ENCODE measurements at regions not wholly inside any gene's neighbourhood (a gene's known extent, or its start where the extent isn't known, plus 50 kb on each side); places are given as distances from the start of the nearest gene placed in this dataset.
A peak's percentile ranks its signal among the peaks of the same experiment; 100 is the strongest.
"Not testable (repeated sequence)": the region's sequence is repeated elsewhere in the genome, so short reads cannot be mapped to it uniquely, and the experiment has no call there.

DNA sequence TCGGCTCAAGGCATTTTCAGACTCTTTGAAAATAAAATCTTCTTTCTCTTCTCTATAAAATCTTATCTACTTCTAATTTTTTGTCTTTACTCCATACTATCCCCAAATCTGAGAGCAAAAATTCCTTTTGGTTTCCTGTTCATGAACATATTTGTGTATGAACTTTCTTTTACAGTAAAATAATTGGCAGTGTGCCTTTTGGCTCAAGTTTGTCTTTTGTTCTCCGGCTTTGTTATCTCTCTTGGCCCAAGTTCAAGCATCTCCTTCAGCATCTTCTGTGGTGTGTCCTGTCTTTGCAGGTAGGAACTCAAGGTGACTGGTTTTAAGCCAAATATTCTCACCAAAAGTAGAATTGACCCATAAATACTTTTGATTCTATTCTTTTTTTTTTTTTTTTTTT, 276.6 kb upstream of the FAT1 start:
- TF ChIP-seq, protein P1, sequence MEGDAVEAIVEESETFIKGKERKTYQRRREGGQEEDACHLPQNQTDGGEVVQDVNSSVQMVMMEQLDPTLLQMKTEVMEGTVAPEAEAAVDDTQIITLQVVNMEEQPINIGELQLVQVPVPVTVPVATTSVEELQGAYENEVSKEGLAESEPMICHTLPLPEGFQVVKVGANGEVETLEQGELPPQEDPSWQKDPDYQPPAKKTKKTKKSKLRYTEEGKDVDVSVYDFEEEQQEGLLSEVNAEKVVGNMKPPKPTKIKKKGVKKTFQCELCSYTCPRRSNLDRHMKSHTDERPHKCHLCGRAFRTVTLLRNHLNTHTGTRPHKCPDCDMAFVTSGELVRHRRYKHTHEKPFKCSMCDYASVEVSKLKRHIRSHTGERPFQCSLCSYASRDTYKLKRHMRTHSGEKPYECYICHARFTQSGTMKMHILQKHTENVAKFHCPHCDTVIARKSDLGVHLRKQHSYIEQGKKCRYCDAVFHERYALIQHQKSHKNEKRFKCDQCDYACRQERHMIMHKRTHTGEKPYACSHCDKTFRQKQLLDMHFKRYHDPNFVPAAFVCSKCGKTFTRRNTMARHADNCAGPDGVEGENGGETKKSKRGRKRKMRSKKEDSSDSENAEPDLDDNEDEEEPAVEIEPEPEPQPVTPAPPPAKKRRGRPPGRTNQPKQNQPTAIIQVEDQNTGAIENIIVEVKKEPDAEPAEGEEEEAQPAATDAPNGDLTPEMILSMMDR (IDR thresholded peaks at IDR 0.05; ENCODE audit: low read depth, low read length): no peak
- Histone ChIP-seq H3K27me3 (no peaks in the 10 kb centered on the region), H3K36me3 (no peaks in the 10 kb centered on the region), H3K4me3 (no peak overlapping the region), H3K9me3 (ENCODE audit: low read depth) (no peaks in the 10 kb centered on the region), H3K27ac (no peak overlapping the region), H3K4me1 (ENCODE audit: low read depth) (no peaks in the 10 kb centered on the region)
- DNase-seq (ENCODE audit: low read depth in 1 of 2, low spot score in 1 of 2): peak in 1 of 2 donors; percentile 68

DNA sequence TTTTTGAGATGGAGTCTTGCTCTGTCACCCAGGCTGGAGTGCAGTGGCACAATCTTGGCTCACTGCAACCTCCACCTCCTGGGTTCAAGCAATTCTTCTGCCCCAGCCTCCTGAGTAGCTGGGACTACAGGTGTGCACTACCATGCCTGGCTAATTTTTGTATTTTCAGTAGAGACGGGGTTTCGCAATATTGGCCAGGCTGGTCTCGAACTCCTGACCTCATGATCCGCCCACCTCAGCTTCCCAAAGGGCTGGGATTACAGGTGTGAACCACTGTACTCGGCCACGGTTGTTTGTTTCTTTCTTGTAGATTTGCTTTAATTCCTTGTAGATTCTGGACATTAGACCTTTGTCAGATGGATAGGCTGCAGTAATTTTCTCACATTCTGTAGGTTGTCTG, 278.5 kb upstream of the FAT1 start:
- H3K27me3 ChIP-seq; H3K9me3 ChIP-seq (ENCODE audit: low read depth); H3K36me3 ChIP-seq; H3K27ac ChIP-seq; H3K4me1 ChIP-seq (ENCODE audit: low read depth); DNase-seq (ENCODE audit: low read depth in 1 of 2, low spot score in 1 of 2); H3K4me3 ChIP-seq: not testable (repeated sequence)

DNA sequence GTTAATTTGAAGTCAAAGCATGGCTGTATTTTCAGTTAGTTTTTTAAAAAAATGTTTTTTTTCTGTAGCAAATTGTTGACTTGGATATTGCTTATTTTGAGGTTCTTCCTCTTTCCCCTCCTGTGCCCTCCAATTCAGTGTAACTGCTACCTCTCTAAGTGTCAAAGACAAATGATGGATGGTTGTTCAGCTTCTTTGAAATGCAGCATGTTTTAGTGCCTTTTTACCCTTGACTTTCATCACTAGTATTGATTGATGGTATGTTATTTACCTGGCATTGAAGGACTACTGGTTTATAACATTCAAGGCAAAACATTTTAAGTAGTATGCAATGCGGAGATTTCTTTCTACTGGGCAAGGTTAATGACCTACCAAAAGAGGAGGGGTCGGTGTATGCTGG, 281.0 kb upstream of the FAT1 start:
- no peak for DNase-seq (ENCODE audit: low read depth in 1 of 2, low spot score in 1 of 2)
- TF ChIP-seq, protein P1 (IDR thresholded peaks at IDR 0.05; ENCODE audit: low read depth, low read length): no peak
- Histone ChIP-seq H3K27me3 (no peaks in the 10 kb centered on the region), H3K36me3 (no peaks in the 10 kb centered on the region), H3K4me3 (no peak overlapping the region), H3K9me3 (ENCODE audit: low read depth) (no peaks in the 10 kb centered on the region), H3K27ac (no peak overlapping the region), H3K4me1 (ENCODE audit: low read depth) (no peaks in the 10 kb centered on the region)

DNA sequence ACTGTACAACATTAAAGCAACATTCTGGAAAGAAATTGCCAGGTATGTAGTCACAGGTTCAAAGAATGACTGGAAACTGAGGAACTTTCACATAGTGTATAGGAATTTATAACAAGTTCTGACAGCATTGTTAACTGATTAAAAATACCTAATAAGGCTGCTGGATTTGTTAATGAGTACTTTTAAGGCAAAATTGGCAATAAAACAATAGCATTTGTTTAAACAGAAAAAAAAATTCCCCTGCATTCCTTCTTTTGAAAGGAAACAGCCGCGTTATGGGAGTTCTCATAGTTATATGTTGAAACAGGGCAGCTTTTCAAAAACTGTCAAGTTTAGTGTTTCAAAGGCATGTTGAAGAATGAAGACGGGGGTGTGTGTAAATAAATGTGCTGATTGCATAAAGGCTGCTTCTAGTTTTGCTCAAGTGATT, 282.5 kb upstream of the FAT1 start:
- Histone ChIP-seq H3K36me3 (no peaks in the 10 kb centered on the region), H3K27me3 (no peaks in the 10 kb centered on the region), H3K9me3 (ENCODE audit: low read depth) (no peaks in the 10 kb centered on the region), H3K4me1 (ENCODE audit: low read depth) (no peaks in the 10 kb centered on the region), H3K4me3 (no peak overlapping the region), H3K27ac (no peak overlapping the region)
- DNase-seq (ENCODE audit: low read depth in 1 of 2, low spot score in 1 of 2): peak in 1 of 2 donors; percentile 75
- TF ChIP-seq, protein P1 (IDR thresholded peaks at IDR 0.05; ENCODE audit: low read depth, low read length): no peak

DNA sequence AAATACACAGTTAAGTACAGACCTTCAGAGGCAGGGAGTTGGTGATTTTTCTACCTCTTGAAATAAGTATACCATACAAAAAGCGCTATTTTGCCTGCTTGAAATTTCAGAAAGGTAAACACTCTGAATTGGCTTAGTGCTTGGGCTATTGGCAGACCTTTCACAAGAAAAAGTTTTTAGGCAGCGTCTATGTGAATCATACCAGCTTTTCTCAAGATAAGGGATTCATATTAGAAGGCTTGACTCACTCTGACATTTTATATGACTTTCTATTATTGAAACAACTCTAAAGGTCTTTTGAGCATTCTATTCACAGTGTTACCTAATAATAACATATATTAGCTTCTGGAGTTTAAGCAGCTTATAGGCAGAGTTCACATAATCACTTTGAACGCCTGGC, 286.4 kb upstream of the FAT1 start:
- Histone ChIP-seq H3K4me1 (ENCODE audit: low read depth) (no peaks in the 10 kb centered on the region), H3K9me3 (ENCODE audit: low read depth) (no peaks in the 10 kb centered on the region), H3K27ac (no peak overlapping the region), H3K36me3 (no peaks in the 10 kb centered on the region), H3K27me3 (no peaks in the 10 kb centered on the region), H3K4me3 (no peak overlapping the region)
- DNase-seq (ENCODE audit: low read depth in 1 of 2, low spot score in 1 of 2): peak in 1 of 2 donors; percentile 17
- TF ChIP-seq, protein P1 (IDR thresholded peaks at IDR 0.05; ENCODE audit: low read depth, low read length): no peak

DNA sequence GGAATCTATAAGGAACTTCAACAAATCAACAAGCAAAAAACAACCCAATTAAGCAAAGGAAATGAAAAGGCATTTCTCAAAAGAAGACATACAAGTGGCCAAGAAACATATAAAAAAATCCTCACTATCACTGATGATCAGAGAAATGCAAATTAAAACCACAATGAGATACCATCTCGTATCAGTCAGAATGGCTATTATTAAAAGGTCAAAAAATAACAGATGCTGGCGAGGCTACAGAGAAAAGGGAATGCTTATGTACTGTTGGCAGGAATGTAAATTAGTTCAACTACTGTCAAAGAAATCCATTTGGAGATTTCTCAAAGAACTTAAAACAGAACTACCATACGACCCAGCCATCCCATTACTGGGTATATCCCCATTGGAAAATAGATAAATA, 292.4 kb upstream of the FAT1 start:
- Histone ChIP-seq H3K27ac (no peak overlapping the region), H3K4me3 (no peak overlapping the region), H3K36me3 (no peaks in the 10 kb centered on the region), H3K9me3 (ENCODE audit: low read depth) (no peaks in the 10 kb centered on the region), H3K4me1 (ENCODE audit: low read depth) (no peaks in the 10 kb centered on the region), H3K27me3 (no peaks in the 10 kb centered on the region)
- TF ChIP-seq, protein P1 (IDR thresholded peaks at IDR 0.05; ENCODE audit: low read depth, low read length): no peak
- no peak for DNase-seq (ENCODE audit: low read depth in 1 of 2, low spot score in 1 of 2)
